CD4-positive, alpha-beta memory T cell (primary cell): ENCODE measurements at regions not wholly inside any gene's neighbourhood (a gene's known extent, or its start where the extent isn't known, plus 50 kb on each side); places are given as distances from the start of the nearest gene placed in this dataset.
A peak's percentile ranks its signal among the peaks of the same experiment; 100 is the strongest.
"Not testable (repeated sequence)": the region's sequence is repeated elsewhere in the genome, so short reads cannot be mapped to it uniquely, and the experiment has no call there.

Source experiments
- CTCF ChIA-PET: fragments of 350-600 bp; sonication (Branson Sonifier 250); formaldehyde crosslinking; loops from one replicate; lab custom pipeline; 2021; ENCODE audit warnings: inconsistent platforms; ENCODE audit not compliant: partially characterized antibody; lab: Charles Lee
- POLR2A ChIA-PET: fragments of 350-600 bp; sonication (Branson Sonifier 250); formaldehyde crosslinking; loops from one replicate; lab custom pipeline; 2021; ENCODE audit not compliant: partially characterized antibody; lab: Charles Lee
- DNase-seq, 5 donors: peaks; one replicate each; pipeline versions ENCODE4 v3.0.0 to v3.0.0-alpha.2; 2020 to 2022; ENCODE audit warnings: mixed read lengths in 1 of 5
- H3K27ac ChIP-seq: one replicate; pipeline ENCODE4 v1.7.0; 2013; ENCODE audit warnings: low read depth, low read length
- H3K27me3 ChIP-seq: 2 replicates; pipeline ENCODE4 v1.7.0; 2013; ENCODE audit warnings: mild to moderate bottlenecking, low read length, moderate library complexity; ENCODE audit not compliant: insufficient read depth
- H3K36me3 ChIP-seq: 2 replicates; pipeline ENCODE4 v1.7.0; 2013; ENCODE audit warnings: mild to moderate bottlenecking, low read length, moderate library complexity; ENCODE audit not compliant: insufficient read depth
- H3K4me1 ChIP-seq: 2 replicates; pipeline ENCODE4 v1.7.0; 2013; ENCODE audit warnings: mild to moderate bottlenecking, low read length, moderate library complexity; ENCODE audit not compliant: insufficient read depth
- H3K4me3 ChIP-seq, 2 donors: one replicate each; pipeline ENCODE4 v1.7.0; 2013; ENCODE audit warnings: low read length in 2 of 2, mild to moderate bottlenecking in 1 of 2
- H3K9me3 ChIP-seq, 2 donors: one replicate each; pipeline ENCODE4 v1.7.0; 2013; ENCODE audit warnings: low read length in 2 of 2, control low read depth in 1 of 2; ENCODE audit not compliant: control insufficient read depth in 1 of 2
- H3K27ac Mint-ChIP-seq, 7 donors: one replicate each; pipeline ENCODE4 v1.8.0; 2020 to 2021; ENCODE audit warnings: mixed read lengths in 7 of 7, mild to moderate bottlenecking in 6 of 7, inconsistent platforms in 3 of 7, moderate library complexity in 3 of 7
- H3K27me3 Mint-ChIP-seq, 2 donors: one replicate each; pipeline ENCODE4 v1.8.0; 2020 to 2021; ENCODE audit warnings: mixed read lengths in 2 of 2
- H3K36me3 Mint-ChIP-seq, 2 donors: one replicate each; pipeline ENCODE4 v1.8.0; 2020 to 2021; ENCODE audit warnings: mixed read lengths in 2 of 2, inconsistent platforms in 1 of 2, mild to moderate bottlenecking in 1 of 2
- H3K4me1 Mint-ChIP-seq, 4 donors: one replicate each; pipeline ENCODE4 v1.8.0; 2020 to 2021; ENCODE audit warnings: mixed read lengths in 4 of 4, mild to moderate bottlenecking in 1 of 4
- H3K4me3 Mint-ChIP-seq, 8 donors: one replicate each; pipeline ENCODE4 v1.8.0; 2020 to 2021; ENCODE audit warnings: mixed read lengths in 8 of 8, mild to moderate bottlenecking in 7 of 8, moderate library complexity in 6 of 8, inconsistent platforms in 3 of 8
- H3K9me3 Mint-ChIP-seq, 8 donors: one replicate each; pipeline ENCODE4 v1.8.0; 2020 to 2021; ENCODE audit warnings: mixed read lengths in 8 of 8, mild to moderate bottlenecking in 5 of 8, inconsistent platforms in 3 of 8, moderate library complexity in 1 of 8
- intact Hi-C: fragments of 100-400 bp; cut with micrococcal nuclease; formaldehyde crosslinking; loops from one replicate; pipeline ENCODE4 v1.15.1; 2023

DNA sequence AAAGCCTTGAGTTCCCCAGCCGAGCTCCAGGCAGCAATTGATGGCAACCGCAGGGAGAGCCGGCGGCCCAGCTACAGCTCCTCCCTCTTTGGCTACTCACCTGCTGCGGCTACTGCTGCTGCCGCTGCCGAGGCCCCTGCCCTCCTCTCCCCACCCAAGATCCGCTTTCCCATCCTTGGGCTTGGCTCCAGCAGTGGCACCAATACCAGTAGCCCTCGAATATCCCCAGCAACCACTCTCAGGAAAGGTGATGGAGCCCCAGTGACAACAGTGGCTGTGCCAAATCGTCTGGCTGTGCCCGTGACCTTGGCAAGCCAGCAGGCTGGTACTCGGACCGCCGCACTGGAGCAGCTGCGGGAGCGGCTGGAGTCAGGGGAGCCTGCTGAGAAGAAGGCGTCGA is 298.0 kb upstream of the ADGRL2 start:
- H3K27ac ChIP-seq, H3K9me3 ChIP-seq, CTCF ChIA-PET, H3K4me1 Mint-ChIP-seq, intact Hi-C loops, H3K27me3 Mint-ChIP-seq, H3K27ac Mint-ChIP-seq, H3K27me3 ChIP-seq, DNase-seq, H3K36me3 Mint-ChIP-seq, H3K4me3 ChIP-seq, H3K9me3 Mint-ChIP-seq, POLR2A ChIA-PET, H3K36me3 ChIP-seq, H3K4me1 ChIP-seq: not testable (repeated sequence)
- peak overlapping the region in 1 of 8 donors; percentile 20 for H3K4me3 Mint-ChIP-seq

DNA sequence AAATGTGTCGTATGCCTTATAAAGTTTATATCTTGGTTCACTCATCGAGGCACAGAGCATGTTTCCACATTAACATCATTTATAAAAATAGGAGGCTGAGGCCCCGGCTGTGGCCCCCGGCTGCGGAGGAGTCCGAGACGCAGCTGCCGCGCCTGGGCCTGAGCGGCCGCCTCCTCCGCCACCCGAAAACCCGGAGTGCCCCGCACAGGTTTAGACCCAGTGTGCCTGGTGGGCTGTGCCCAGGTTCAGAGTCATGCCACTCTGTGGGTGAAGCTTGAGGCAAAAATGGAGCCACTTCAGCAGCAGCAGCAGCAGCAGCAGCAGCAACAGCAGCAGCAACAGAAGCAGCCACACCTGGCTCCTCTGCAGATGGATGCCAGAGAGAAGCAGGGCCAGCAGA is 299.2 kb upstream of the ADGRL2 start:
- H3K4me1 ChIP-seq, H3K36me3 Mint-ChIP-seq, H3K4me1 Mint-ChIP-seq, H3K27me3 ChIP-seq, intact Hi-C loops, H3K4me3 Mint-ChIP-seq, H3K9me3 ChIP-seq, H3K9me3 Mint-ChIP-seq, DNase-seq, H3K27ac ChIP-seq, H3K27ac Mint-ChIP-seq, POLR2A ChIA-PET, H3K27me3 Mint-ChIP-seq, CTCF ChIA-PET, H3K36me3 ChIP-seq, H3K4me3 ChIP-seq: not testable (repeated sequence)

DNA sequence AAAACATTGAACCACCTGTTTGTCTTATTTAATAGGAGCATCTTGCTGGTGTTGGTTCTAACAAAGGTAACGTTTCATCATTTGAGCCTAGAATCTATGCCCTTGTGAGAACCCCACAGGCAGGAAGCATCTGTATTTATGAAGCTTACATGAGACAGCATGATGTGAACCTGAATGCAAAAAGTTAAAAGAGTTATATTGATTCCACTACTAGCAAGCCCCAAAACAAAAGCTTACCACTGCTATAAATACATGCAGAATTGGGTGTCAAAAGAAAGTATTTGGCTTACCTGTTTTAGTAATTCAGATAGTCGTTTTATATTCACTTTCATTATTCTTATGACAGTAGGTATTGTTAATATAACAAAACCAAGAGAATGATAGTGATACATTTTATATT is 301.2 kb upstream of the ADGRL2 start:
- Mint-ChIP-seq H3K4me1 (no peaks in the 10 kb centered on the region), H3K36me3 (no peaks in the 10 kb centered on the region), H3K27me3 (no peaks in the 10 kb centered on the region), H3K4me3 (no peak overlapping the region), H3K27ac (no peak overlapping the region), H3K9me3 (peaks cover 0 to 3% (median 0%) of the 10 kb centered on the region in 8 donors)
- Histone ChIP-seq H3K27ac (no peak overlapping the region), H3K36me3 (no peaks in the 10 kb centered on the region), H3K9me3 (no peaks in the 10 kb centered on the region), H3K4me1 (no peaks in the 10 kb centered on the region), H3K27me3 (no peaks in the 10 kb centered on the region), H3K4me3 (no peak overlapping the region)
- intact Hi-C loops: no loop called here
- DNase-seq: no peak
- POLR2A ChIA-PET: no interaction called here
- CTCF ChIA-PET: no interaction called here

DNA sequence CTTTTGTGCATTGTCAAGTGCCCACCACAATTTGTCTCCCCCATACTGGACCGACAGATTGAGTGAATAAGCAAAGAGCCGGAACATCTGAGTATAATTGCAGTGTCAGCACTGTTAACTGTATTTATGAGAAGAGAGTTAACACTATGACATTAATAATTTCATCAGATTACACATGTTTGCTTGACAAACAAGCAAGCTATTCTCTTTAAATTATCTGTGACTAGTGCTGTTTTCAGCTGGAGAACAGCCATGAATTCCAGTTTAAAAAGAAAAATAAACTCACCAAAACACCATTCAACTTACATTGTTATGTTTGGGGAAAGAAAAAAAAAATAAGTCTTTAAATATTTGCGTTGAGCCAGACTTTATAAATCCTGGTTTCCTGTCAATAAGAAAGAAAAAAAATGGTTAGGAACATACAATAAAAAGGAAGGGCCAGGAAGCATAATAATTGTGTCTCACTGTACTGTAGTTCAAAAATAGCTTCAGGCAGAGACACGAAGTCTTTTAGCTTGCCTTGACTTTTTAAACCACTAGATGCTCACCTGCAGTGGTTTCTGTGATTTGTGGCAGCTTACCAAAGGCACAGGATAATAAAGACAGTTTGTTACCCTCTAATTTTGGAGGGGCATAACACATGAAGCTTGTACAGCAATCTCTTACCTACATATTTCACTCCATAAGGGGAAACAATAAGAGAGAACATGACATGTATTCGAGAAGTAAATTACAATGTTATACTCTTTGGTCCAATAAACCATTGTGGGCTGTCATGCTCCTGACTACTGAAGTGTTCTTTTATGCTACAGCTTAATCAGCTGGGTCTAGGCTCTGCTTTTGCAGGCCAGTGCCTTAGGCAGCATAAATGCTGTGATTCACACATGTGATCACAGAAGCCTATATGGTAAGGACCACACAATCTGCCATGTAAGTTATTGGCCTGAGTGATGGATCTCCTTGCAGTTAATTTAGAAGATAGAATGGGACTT is 302.0 kb upstream of the ADGRL2 start:
- H3K27me3 Mint-ChIP-seq: no peaks in the 10 kb centered on the region
- no peak overlapping the region for H3K4me3 Mint-ChIP-seq
- ChIA-PET POLR2A (no interaction called here), CTCF (interaction anchor here (0.7 kb wide), 1 partner anchor 42 kb away, joined by 3 read pairs; no protein-coding TSS in a partner anchor)
- no peak overlapping the region for H3K27ac Mint-ChIP-seq
- intact Hi-C loops: no loop called here
- no peak for DNase-seq
- H3K9me3 ChIP-seq: no peaks in the 10 kb centered on the region
- H3K36me3 Mint-ChIP-seq: no peaks in the 10 kb centered on the region
- H3K4me1 Mint-ChIP-seq: no peaks in the 10 kb centered on the region
- H3K36me3 ChIP-seq: no peaks in the 10 kb centered on the region
- H3K4me1 ChIP-seq: no peaks in the 10 kb centered on the region
- no peaks in the 10 kb centered on the region for H3K27me3 ChIP-seq
- H3K4me3 ChIP-seq: no peak overlapping the region
- no peak overlapping the region for H3K27ac ChIP-seq
- H3K9me3 Mint-ChIP-seq: peaks cover 0 to 3% (median 0%) of the 10 kb centered on the region in 8 donors

DNA sequence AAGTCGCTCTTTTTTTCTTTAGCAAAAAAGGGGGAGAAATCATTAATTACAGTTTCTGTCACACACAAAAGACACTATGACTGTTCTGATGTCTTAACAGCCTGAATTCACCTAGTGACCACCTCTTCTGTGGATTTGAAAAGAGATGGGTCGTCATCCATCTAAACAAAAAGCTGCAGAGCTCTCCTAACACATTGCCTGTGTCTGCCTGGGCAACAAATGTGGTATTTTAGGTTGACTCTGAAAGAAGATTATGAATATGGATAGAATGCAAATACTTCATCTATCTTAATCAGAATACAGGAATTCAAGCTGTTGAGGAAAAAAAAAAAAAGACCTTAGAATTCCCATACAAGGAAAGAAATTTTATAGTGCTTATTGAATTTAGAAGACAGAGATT is 304.4 kb upstream of the ADGRL2 start:
- no peaks in the 10 kb centered on the region for H3K36me3 Mint-ChIP-seq
- POLR2A ChIA-PET: no interaction called here
- H3K4me3 ChIP-seq: no peak overlapping the region

DNA sequence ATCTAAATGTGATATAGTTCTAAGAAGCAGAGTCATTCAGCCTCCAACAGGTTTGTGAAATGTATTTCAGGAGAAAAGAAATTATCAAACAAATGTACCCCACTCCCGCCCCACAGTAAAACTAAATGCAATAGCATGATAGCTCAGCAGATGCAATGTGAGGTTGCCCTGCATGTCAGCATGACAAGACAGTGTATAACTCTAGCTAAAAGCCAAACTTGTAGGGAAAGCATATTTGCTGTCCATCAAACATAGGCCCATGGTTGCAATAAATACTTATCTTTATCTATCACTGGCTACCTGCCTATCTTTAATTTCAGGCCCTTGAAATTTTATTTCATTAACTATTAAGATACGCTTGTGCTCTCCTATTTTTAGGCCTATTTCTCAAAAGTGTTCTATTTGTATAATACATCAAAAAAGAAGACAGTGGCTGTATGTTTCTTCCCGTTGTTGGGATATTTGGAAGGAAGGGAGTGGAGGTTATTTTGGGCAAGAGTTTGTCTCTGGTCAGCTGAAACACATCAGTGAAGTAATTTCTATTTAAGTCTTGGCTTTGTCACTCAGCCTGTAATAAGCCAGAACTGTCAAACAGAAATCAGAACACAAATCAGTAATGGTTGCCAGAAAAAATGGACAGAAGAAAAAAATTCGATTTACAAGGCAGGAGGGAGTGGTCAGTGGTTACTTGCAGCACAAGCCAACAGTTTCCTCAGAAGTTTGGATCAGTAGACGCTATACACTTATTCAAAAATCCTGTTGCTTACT is 307.4 kb upstream of the ADGRL2 start:
- H3K9me3 ChIP-seq: no peaks in the 10 kb centered on the region
- no peaks in the 10 kb centered on the region for H3K36me3 Mint-ChIP-seq
- H3K27ac ChIP-seq: no peak overlapping the region
- intact Hi-C loops: no loop called here
- POLR2A ChIA-PET: no interaction called here
- no peaks in the 10 kb centered on the region for H3K4me1 Mint-ChIP-seq
- H3K27ac Mint-ChIP-seq: no peak overlapping the region
- H3K4me1 ChIP-seq: no peaks in the 10 kb centered on the region
- no peak overlapping the region for H3K4me3 Mint-ChIP-seq
- H3K4me3 ChIP-seq: no peak overlapping the region
- no peaks in the 10 kb centered on the region for H3K36me3 ChIP-seq
- no peak for DNase-seq
- CTCF ChIA-PET: no interaction called here
- no peaks in the 10 kb centered on the region for H3K27me3 ChIP-seq
- H3K27me3 Mint-ChIP-seq: no peaks in the 10 kb centered on the region
- H3K9me3 Mint-ChIP-seq: peaks cover 0 to 13% (median 7%) of the 10 kb centered on the region in 8 donors

More for the DNA sequence above, 304.4 kb upstream of the ADGRL2 start:
- H3K4me1 Mint-ChIP-seq: no peaks in the 10 kb centered on the region
- H3K27ac ChIP-seq: no peak overlapping the region
- H3K27me3 ChIP-seq: no peaks in the 10 kb centered on the region
- no peaks in the 10 kb centered on the region for H3K9me3 ChIP-seq
- H3K27me3 Mint-ChIP-seq: no peaks in the 10 kb centered on the region
- H3K27ac Mint-ChIP-seq: no peak overlapping the region
- no peaks in the 10 kb centered on the region for H3K4me1 ChIP-seq
- H3K9me3 Mint-ChIP-seq: peaks cover 0 to 3% (median under 1%) of the 10 kb centered on the region in 8 donors
- no peak overlapping the region for H3K4me3 Mint-ChIP-seq
- no peak for DNase-seq
- intact Hi-C loops: no loop called here
- no peaks in the 10 kb centered on the region for H3K36me3 ChIP-seq
- CTCF ChIA-PET: no interaction called here

DNA sequence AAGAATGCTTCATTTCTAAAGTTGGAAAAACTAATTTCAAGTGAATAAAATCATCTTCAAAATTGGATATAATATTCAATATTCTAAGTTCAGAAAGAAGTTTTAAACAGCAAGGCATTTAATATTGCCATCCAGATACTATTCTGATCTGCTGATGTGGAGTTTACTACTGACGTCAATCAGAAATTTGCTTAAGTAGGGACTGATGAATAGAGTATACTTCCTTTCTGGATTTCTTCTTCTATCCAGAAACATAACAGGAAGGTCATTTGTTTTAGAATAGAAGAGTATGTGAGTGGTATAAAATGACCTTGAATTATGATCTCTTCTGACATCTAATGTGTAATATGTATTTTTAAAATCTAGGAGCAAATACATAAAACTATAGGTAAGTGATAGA is 308.1 kb upstream of the ADGRL2 start:
- no peak overlapping the region for H3K27ac Mint-ChIP-seq
- no peaks in the 10 kb centered on the region for H3K27me3 ChIP-seq
- ChIA-PET POLR2A (no interaction called here), CTCF (no interaction called here)
- DNase-seq: no peak
- peaks cover 0 to 13% (median 8%) of the 10 kb centered on the region in 8 donors for H3K9me3 Mint-ChIP-seq
- H3K27ac ChIP-seq: no peak overlapping the region
- H3K4me3 ChIP-seq: no peak overlapping the region
- no peaks in the 10 kb centered on the region for H3K36me3 Mint-ChIP-seq
- H3K4me1 ChIP-seq: no peaks in the 10 kb centered on the region
- intact Hi-C loops: no loop called here
- no peaks in the 10 kb centered on the region for H3K9me3 ChIP-seq
- H3K4me3 Mint-ChIP-seq: no peak overlapping the region
- H3K36me3 ChIP-seq: no peaks in the 10 kb centered on the region
- H3K27me3 Mint-ChIP-seq: no peaks in the 10 kb centered on the region
- H3K4me1 Mint-ChIP-seq: no peaks in the 10 kb centered on the region
